ENCODE measurements at regions not wholly inside any gene's neighbourhood (a gene's known extent, or its start where the extent isn't known, plus 50 kb on each side); places are given as distances from the start of the nearest gene placed in this dataset.
"Not testable (repeated sequence)": the region's sequence is repeated elsewhere in the genome, so short reads cannot be mapped to it uniquely, and the experiment has no call there.

GRCh38 chr12:32975122-32975521, 78.5 kb upstream of the PKP2 start:
- no peaks in the 10 kb centered on the region for H3K9me3 Mint-ChIP-seq
- no peak for TF ChIP-seq CTCF (conservative IDR thresholded peaks at IDR 0.05)
- H3K27ac Mint-ChIP-seq: no peak overlapping the region
- no peaks in the 10 kb centered on the region for H3K36me3 Mint-ChIP-seq
- no peaks in the 10 kb centered on the region for H3K27me3 Mint-ChIP-seq
- no peaks in the 10 kb centered on the region for H3K4me1 Mint-ChIP-seq (ENCODE audit: unreplicated experiment)
- DNase-seq (ENCODE audit: extremely low spot score, unreplicated experiment): no peak
- H3K4me3 Mint-ChIP-seq: no peak overlapping the region

- Mint-ChIP-seq H3K4me1 (ENCODE audit: unreplicated experiment) (no peaks in the 10 kb centered on the region), H3K36me3 (no peaks in the 10 kb centered on the region), H3K27ac (no peak overlapping the region), H3K4me3 (no peak overlapping the region), H3K27me3 (no peaks in the 10 kb centered on the region), H3K9me3 (no peaks in the 10 kb centered on the region)
- TF ChIP-seq CTCF (conservative IDR thresholded peaks at IDR 0.05): no peak
- DNase-seq (ENCODE audit: extremely low spot score, unreplicated experiment): no peak
Measured at GRCh38 chr12:32970465-32971110, 74.0 kb upstream of the PKP2 start.

GRCh38 chr12:32964981-32965585, 68.5 kb upstream of the PKP2 start:
- Mint-ChIP-seq H3K27ac (no peak overlapping the region), H3K4me3 (no peak overlapping the region), H3K27me3 (no peaks in the 10 kb centered on the region), H3K9me3 (no peaks in the 10 kb centered on the region), H3K36me3 (no peaks in the 10 kb centered on the region), H3K4me1 (ENCODE audit: unreplicated experiment) (no peaks in the 10 kb centered on the region)
- no peak for DNase-seq (ENCODE audit: extremely low spot score, unreplicated experiment)
- TF ChIP-seq CTCF (conservative IDR thresholded peaks at IDR 0.05): no peak

- not testable (repeated sequence) for DNase-seq (ENCODE audit: extremely low spot score, unreplicated experiment); H3K9me3 Mint-ChIP-seq; H3K27me3 Mint-ChIP-seq; H3K4me3 Mint-ChIP-seq; H3K36me3 Mint-ChIP-seq; H3K27ac Mint-ChIP-seq; H3K4me1 Mint-ChIP-seq (ENCODE audit: unreplicated experiment)
Measured at GRCh38 chr12:32956418-32956817, 59.8 kb upstream of the PKP2 start.

GRCh38 chr12:32952681-32953080, 56.1 kb upstream of the PKP2 start:
- no peaks in the 10 kb centered on the region for H3K4me1 Mint-ChIP-seq (ENCODE audit: unreplicated experiment)

More at GRCh38 chr12:32952681-32953080, 56.1 kb upstream of the PKP2 start:
- H3K27ac Mint-ChIP-seq: no peak overlapping the region
- no peaks in the 10 kb centered on the region for H3K36me3 Mint-ChIP-seq
- no peak for TF ChIP-seq CTCF (conservative IDR thresholded peaks at IDR 0.05)
- H3K4me3 Mint-ChIP-seq: no peak overlapping the region
- DNase-seq (ENCODE audit: extremely low spot score, unreplicated experiment): no peak
- H3K9me3 Mint-ChIP-seq: no peaks in the 10 kb centered on the region
- H3K27me3 Mint-ChIP-seq: no peaks in the 10 kb centered on the region

All from type B pancreatic cell (in vitro differentiated cells).